ENCODE measurements at regions not wholly inside any gene's neighbourhood (a gene's known extent, or its start where the extent isn't known, plus 50 kb on each side); places are given as distances from the start of the nearest gene placed in this dataset.

DNA sequence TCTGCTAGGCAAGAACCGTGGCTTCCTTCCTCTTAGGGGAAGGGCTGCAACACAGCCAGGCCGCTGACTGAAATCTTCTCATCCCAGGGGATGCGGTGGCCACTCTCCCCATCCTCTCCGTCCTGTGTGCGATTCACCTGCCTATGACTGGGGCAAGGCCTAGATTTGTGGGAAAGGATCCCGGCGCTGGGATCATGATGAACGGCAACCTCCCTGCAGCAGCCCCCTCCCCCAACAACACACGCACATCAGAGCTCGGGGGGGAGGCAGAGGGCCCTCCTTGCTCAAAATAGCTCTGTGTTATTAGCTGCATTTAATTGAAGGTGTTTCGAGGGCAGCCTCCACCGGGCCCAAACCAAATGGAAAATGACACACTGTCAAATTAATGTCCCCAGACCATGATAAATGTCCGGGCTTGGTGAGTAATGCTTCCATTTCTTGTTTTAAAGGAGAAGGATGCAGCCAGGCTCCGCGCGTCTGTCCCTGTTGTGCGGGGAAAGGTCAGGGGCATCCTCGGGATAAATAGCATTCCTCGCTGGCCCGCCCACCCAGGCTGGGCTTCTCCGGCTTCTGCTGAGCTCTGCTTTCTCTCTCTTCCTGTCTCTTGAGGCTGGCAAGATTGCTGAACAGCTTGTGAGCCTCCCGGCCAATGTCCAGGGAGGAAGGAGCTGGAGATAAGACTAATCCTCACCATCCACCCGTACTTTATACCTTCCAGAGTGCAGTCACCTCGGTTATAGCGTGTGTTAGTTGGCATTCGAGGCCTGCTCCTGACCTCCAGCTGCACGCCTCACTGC is 56.4 kb upstream of the TLE3 start:
- H3K27ac ChIP-seq = peak overlapping the region in 1 of 2 donors; percentile 79
- no peak overlapping the region for H3K4me3 ChIP-seq
- intact Hi-C loops (cut with DNase I) = loop anchor here in 1 of 4 donors (5.0 kb wide), 1 partner anchor 52 kb away; no protein-coding TSS in a partner anchor

DNA sequence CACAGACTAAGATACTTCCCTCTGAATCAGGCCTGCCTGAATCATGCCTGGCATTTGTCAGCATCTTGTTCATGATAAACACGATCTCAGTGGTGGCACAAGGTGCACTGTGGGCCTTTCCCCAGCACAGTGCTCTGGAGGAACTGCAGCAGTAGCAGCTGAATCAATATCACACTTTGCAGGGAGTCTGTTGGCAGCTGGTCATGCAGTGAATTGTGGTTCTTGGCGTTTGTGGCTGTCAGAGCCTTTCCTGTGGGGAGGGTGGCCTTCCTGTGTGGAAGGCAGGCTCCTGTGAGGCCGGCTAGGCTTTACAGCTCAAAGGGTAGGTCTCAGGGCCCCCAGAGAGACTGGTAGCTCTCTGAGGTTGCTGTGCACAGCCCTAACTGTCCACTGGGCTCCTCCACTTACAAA is 54.4 kb upstream of the TLE3 start:
- TF ChIP-seq EP300 (IDR thresholded peaks at IDR 0.05) = no peak
- TF ChIP-seq, protein P1, sequence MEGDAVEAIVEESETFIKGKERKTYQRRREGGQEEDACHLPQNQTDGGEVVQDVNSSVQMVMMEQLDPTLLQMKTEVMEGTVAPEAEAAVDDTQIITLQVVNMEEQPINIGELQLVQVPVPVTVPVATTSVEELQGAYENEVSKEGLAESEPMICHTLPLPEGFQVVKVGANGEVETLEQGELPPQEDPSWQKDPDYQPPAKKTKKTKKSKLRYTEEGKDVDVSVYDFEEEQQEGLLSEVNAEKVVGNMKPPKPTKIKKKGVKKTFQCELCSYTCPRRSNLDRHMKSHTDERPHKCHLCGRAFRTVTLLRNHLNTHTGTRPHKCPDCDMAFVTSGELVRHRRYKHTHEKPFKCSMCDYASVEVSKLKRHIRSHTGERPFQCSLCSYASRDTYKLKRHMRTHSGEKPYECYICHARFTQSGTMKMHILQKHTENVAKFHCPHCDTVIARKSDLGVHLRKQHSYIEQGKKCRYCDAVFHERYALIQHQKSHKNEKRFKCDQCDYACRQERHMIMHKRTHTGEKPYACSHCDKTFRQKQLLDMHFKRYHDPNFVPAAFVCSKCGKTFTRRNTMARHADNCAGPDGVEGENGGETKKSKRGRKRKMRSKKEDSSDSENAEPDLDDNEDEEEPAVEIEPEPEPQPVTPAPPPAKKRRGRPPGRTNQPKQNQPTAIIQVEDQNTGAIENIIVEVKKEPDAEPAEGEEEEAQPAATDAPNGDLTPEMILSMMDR (IDR thresholded peaks at IDR 0.05) = no peak
- TF ChIP-seq POLR2A (IDR thresholded peaks at IDR 0.05) = no peak
- no peak overlapping the region for H3K27ac ChIP-seq
- H3K4me1 ChIP-seq (ENCODE audit: insufficient read depth) = peaks cover 22% of the 10 kb centered on the region
- 56 to 76% (median 57%) methylated on average over 3 of the region's 3 CpGs for whole genome bisulfite sequencing, 3 donors
- no peaks in the 10 kb centered on the region for H3K36me3 ChIP-seq
- no peak for DNase-seq
- H3K9me3 ChIP-seq = no peaks in the 10 kb centered on the region
- intact Hi-C loops (cut with DNase I) = loop anchor here in 1 of 4 donors (5.0 kb wide), 1 partner anchor 50 kb away; no protein-coding TSS in a partner anchor
- no peaks in the 10 kb centered on the region for H3K27me3 ChIP-seq
- no peak overlapping the region for H3K4me3 ChIP-seq

More for the DNA sequence above, 56.4 kb upstream of the TLE3 start:
- Histone ChIP-seq H3K27me3 (no peaks in the 10 kb centered on the region), H3K36me3 (no peaks in the 10 kb centered on the region), H3K9me3 (no peaks in the 10 kb centered on the region), H3K4me1 (ENCODE audit: insufficient read depth) (peaks cover 22% of the 10 kb centered on the region)
- WGBS, 3 donors = 8 to 19% (median 9%) methylated on average over 27 of the region's 27 CpGs
- TF ChIP-seq, protein P1 (IDR thresholded peaks at IDR 0.05) = no peak
- TF ChIP-seq EP300 (IDR thresholded peaks at IDR 0.05) = no peak
- no peak for TF ChIP-seq POLR2A (IDR thresholded peaks at IDR 0.05)
- peak; percentile 65 to 88 (median 75) for DNase-seq

DNA sequence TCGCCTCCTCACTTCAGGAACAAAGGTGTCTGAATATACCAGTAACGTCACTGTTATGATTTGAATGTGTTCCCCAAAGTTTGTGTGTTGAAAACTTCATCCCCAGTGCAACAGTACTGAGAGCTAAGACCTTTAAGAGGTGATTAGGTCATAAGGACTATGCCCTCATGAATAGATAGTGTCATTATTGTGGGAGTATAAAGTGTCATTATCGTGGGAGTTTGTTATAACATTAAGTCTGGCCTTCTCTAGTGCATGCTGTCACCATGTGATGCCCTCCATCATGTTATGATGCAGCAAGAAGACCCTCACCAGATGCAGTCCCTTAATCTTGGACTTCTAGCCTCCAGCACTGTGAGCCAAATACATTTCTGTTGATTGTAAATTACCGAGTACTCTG is 53.7 kb upstream of the TLE3 start:
- Histone ChIP-seq H3K4me3 (no peak overlapping the region), H3K36me3 (no peaks in the 10 kb centered on the region), H3K27me3 (no peaks in the 10 kb centered on the region), H3K27ac (no peak overlapping the region), H3K4me1 (ENCODE audit: insufficient read depth) (peaks cover 16% of the 10 kb centered on the region), H3K9me3 (no peaks in the 10 kb centered on the region)
- intact Hi-C loops (cut with DNase I) = loop anchor here in 1 of 4 donors (5.0 kb wide), 1 partner anchor 49 kb away; no protein-coding TSS in a partner anchor
- WGBS, 3 donors = 79 to 91% (median 82%) methylated on average over 4 of the region's 4 CpGs
- no peak for DNase-seq
- TF ChIP-seq, protein P1 (IDR thresholded peaks at IDR 0.05) = no peak
- TF ChIP-seq POLR2A (IDR thresholded peaks at IDR 0.05) (no peak), EP300 (IDR thresholded peaks at IDR 0.05) (no peak)

DNA sequence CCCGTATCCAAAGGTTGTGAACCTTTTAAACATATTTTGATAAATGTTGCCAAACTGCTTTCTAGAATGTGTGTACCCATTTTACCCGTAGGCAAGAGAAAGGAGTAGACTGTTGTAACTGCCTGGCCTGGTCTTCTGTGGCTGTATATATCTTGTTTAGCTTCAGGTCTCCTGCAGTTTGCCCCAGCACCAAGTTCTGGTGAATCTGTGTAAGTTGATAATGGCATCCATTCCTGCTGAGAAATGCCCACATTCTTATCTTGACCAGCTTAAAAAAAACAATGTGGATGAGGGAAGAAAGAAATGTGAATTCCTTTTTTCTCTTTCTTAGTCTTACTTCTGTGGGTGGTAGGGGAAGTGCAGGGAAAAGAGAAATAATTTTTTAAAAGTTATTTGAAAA is 53.3 kb upstream of the TLE3 start:
- Histone ChIP-seq H3K4me1 (ENCODE audit: insufficient read depth) (peaks cover 11% of the 10 kb centered on the region), H3K9me3 (no peaks in the 10 kb centered on the region), H3K4me3 (no peak overlapping the region), H3K27ac (no peak overlapping the region), H3K36me3 (no peaks in the 10 kb centered on the region), H3K27me3 (no peaks in the 10 kb centered on the region)
- TF ChIP-seq, protein P1 (IDR thresholded peaks at IDR 0.05) = no peak
- TF ChIP-seq EP300 (IDR thresholded peaks at IDR 0.05) (no peak), POLR2A (IDR thresholded peaks at IDR 0.05) (no peak)
- 91 to 92% (median 91%) methylated on average over 2 of the region's 2 CpGs for WGBS, 3 donors
- intact Hi-C loops (cut with DNase I) = loop anchor here in 1 of 4 donors (5.0 kb wide), 1 partner anchor 49 kb away; no protein-coding TSS in a partner anchor
- no peak for DNase-seq
